ENCODE measurements at regions not wholly inside any gene's neighbourhood (a gene's known extent, or its start where the extent isn't known, plus 50 kb on each side); places are given as distances from the start of the nearest gene placed in this dataset.

- ChIA-PET POLR2A (no interaction called here), CTCF (no interaction called here), SMC1A (ENCODE audit: uncharacterized antibody, unreplicated experiment) (no interaction called here), RAD21 (ENCODE audit: unreplicated experiment) (no interaction called here)
- no peak for FAIRE-seq
- Histone ChIP-seq H3K4me1 (ENCODE audit: control insufficient read depth, insufficient read depth, low read length) (no peaks in the 10 kb centered on the region), H3K27ac (ENCODE audit: control insufficient read depth, insufficient read depth) (no peak overlapping the region), H3K4me3 (no peak overlapping the region), H4K20me1 (ENCODE audit: control insufficient read depth, insufficient read depth) (no peaks in the 10 kb centered on the region), H3K9ac (ENCODE audit: control insufficient read depth, insufficient read depth, low read length) (no peak overlapping the region), H3K4me2 (ENCODE audit: control insufficient read depth, insufficient read depth) (no peak overlapping the region), H3K27me3 (replicated peaks in 1 of 2; ENCODE audit: control insufficient read depth in 2 of 2, insufficient read depth in 2 of 2, low read length in 1 of 2) (no peaks in the 10 kb centered on the region), H3K36me3 (ENCODE audit: control insufficient read depth in 2 of 2, insufficient read depth in 2 of 2, low read length in 1 of 2) (no peaks in the 10 kb centered on the region), H3K79me2 (ENCODE audit: control insufficient read depth, insufficient read depth, low read length) (no peaks in the 10 kb centered on the region), H2AFZ (ENCODE audit: control insufficient read depth, low read depth, low read length) (no peak overlapping the region), H3K9me3 (replicated peaks; ENCODE audit: control insufficient read depth, insufficient read depth, low read length) (no peaks in the 10 kb centered on the region)
- ATAC-seq, result no peak
- intact Hi-C loops (cut with micrococcal nuclease; ENCODE audit: unreplicated experiment) (no loop called here), in situ Hi-C loops (cut with MboI) (no loop called here)
- TF ChIP-seq ZBED1 (IDR thresholded peaks at IDR 0.05; ENCODE audit: borderline replicate concordance) (no peak), TARDBP (IDR thresholded peaks at IDR 0.05; ENCODE audit: borderline replicate concordance) (no peak), NKRF (conservative IDR thresholded peaks at IDR 0.05) (no peak), BACH1 (IDR thresholded peaks at IDR 0.05; ENCODE audit: borderline replicate concordance) (no peak), STAT3 (IDR thresholded peaks at IDR 0.05; ENCODE audit: low read depth, low read length) (no peak), FOS (IDR thresholded peaks at IDR 0.05; ENCODE audit: borderline replicate concordance, extremely low read depth, insufficient read length) (no peak), MTA2 (IDR thresholded peaks at IDR 0.05; ENCODE audit: low read depth) (no peak), IRF4 (IDR thresholded peaks at IDR 0.05; ENCODE audit: low read depth, low read length) (no peak), NFYA (IDR thresholded peaks at IDR 0.05; ENCODE audit: borderline replicate concordance, low read depth, low read length) (no peak), NFXL1 (IDR thresholded peaks at IDR 0.05; ENCODE audit: borderline replicate concordance) (no peak), CREM (IDR thresholded peaks at IDR 0.05; ENCODE audit: low read depth) (no peak), ZBTB4 (CRISPR knock-in tag; IDR thresholded peaks at IDR 0.05) (no peak), PBX3 (IDR thresholded peaks at IDR 0.05; ENCODE audit: insufficient replicate concordance, low read depth, low read length) (no peak), ZSCAN29 (IDR thresholded peaks at IDR 0.05) (no peak), ETV6 (conservative IDR thresholded peaks at IDR 0.05 in 1 of 2, IDR thresholded peaks at IDR 0.05 in 1 of 2; ENCODE audit: borderline replicate concordance in 1 of 2, low read depth in 1 of 2) (no peak), MYC (IDR thresholded peaks at IDR 0.05; ENCODE audit: insufficient read depth, insufficient read length, insufficient replicate concordance, low read length, severe bottlenecking) (no peak), BRCA1 (IDR thresholded peaks at IDR 0.05; ENCODE audit: low read depth, low read length) (no peak), CREB1 (IDR thresholded peaks at IDR 0.05; ENCODE audit: low read depth) (no peak)
- WGBS (ENCODE audit: insufficient coverage, insufficient replicate concordance, low lambda C conversion rate, missing lambda C conversion rate), result 34% methylated on average over 3 of the region's 3 CpGs
- no TSS peak for BruUV-seq (replicated peaks)
- DNase-seq (ENCODE audit: low read depth, low spot score), result no peak
These were observed 1088.9 kb upstream of the GYPC start for GRCh38 chr2:125567100-125567499.

Data from GM12878 (cell line).